ENCODE measurements at regions not wholly inside any gene's neighbourhood (a gene's known extent, or its start where the extent isn't known, plus 50 kb on each side); places are given as distances from the start of the nearest gene placed in this dataset.

GRCh38 chrX:36947214-36947613 is 61.0 kb upstream of the FAM47C start:
- H3K9me3 ChIP-seq: no peaks in the 10 kb centered on the region
- TF ChIP-seq EP300 (IDR thresholded peaks at IDR 0.05) (no peak), POLR2A (IDR thresholded peaks at IDR 0.05) (no peak), POLR2AphosphoS5 (IDR thresholded peaks at IDR 0.05) (no peak), CTCF (IDR thresholded peaks at IDR 0.05) (no peak)
- DNase-seq: no peak
- H3K4me1 ChIP-seq: no peaks in the 10 kb centered on the region
- no peak overlapping the region for H3K27ac ChIP-seq
- H3K36me3 ChIP-seq: no peaks in the 10 kb centered on the region
- no peak overlapping the region for H3K4me3 ChIP-seq
- no peaks in the 10 kb centered on the region for H3K27me3 ChIP-seq
- intact Hi-C loops (cut with DNase I; ENCODE audit: low total_unique reads): no loop called here
- 48 to 75% (median 60%) methylated on average over 5 of the region's 5 CpGs for WGBS, 5 donors

GRCh38 chrX:36950495-36951253 is 57.5 kb upstream of the FAM47C start:
- no peak for DNase-seq
- Histone ChIP-seq H3K4me1 (no peaks in the 10 kb centered on the region), H3K27me3 (no peaks in the 10 kb centered on the region), H3K27ac (no peak overlapping the region), H3K36me3 (no peaks in the 10 kb centered on the region), H3K9me3 (no peaks in the 10 kb centered on the region), H3K4me3 (no peak overlapping the region)
- WGBS, 5 donors: 36 to 59% (median 41%) methylated on average over 4 of the region's 4 CpGs
- no peak for TF ChIP-seq EP300 (IDR thresholded peaks at IDR 0.05)
- TF ChIP-seq POLR2A (IDR thresholded peaks at IDR 0.05): no peak
- TF ChIP-seq CTCF (IDR thresholded peaks at IDR 0.05): no peak
- TF ChIP-seq POLR2AphosphoS5 (IDR thresholded peaks at IDR 0.05): no peak
- intact Hi-C loops (cut with DNase I; ENCODE audit: low total_unique reads): no loop called here

GRCh38 chrX:36957425-36958328 is 50.5 kb upstream of the FAM47C start:
- WGBS, 5 donors: 0 to 24% (median 5%) methylated on average over 7 to 90 of the region's 91 CpGs
- Histone ChIP-seq H3K27me3 (peaks cover 0 to 20% (median 15%) of the 10 kb centered on the region in 3 donors), H3K4me3 (peak overlapping the region; percentile 44 to 49 (median 46)), H3K36me3 (no peaks in the 10 kb centered on the region), H3K4me1 (peaks cover 0 to 7% (median 2%) of the 10 kb centered on the region in 4 donors), H3K27ac (peak overlapping the region in 3 of 5 donors; percentile 32 to 58 (median 40)), H3K9me3 (peaks cover 0 to 4% (median 0%) of the 10 kb centered on the region in 4 donors)
- intact Hi-C loops (cut with DNase I; ENCODE audit: low total_unique reads): no loop called here
- TF ChIP-seq POLR2AphosphoS5 (IDR thresholded peaks at IDR 0.05): no peak
- no peak for TF ChIP-seq POLR2A (IDR thresholded peaks at IDR 0.05)
- TF ChIP-seq CTCF (IDR thresholded peaks at IDR 0.05): no peak
- TF ChIP-seq EP300 (IDR thresholded peaks at IDR 0.05): no peak
- peak; percentile 44 to 74 for DNase-seq

Small RNA genes lying in the stretch of these regions (small RNA-seq; reads per million reads assigned to genes)
- gene BX842568.4: 0 reads per million in 4 donors
